ENCODE measurements at regions not wholly inside any gene's neighbourhood (a gene's known extent, or its start where the extent isn't known, plus 50 kb on each side); places are given as distances from the start of the nearest gene placed in this dataset.

DNA sequence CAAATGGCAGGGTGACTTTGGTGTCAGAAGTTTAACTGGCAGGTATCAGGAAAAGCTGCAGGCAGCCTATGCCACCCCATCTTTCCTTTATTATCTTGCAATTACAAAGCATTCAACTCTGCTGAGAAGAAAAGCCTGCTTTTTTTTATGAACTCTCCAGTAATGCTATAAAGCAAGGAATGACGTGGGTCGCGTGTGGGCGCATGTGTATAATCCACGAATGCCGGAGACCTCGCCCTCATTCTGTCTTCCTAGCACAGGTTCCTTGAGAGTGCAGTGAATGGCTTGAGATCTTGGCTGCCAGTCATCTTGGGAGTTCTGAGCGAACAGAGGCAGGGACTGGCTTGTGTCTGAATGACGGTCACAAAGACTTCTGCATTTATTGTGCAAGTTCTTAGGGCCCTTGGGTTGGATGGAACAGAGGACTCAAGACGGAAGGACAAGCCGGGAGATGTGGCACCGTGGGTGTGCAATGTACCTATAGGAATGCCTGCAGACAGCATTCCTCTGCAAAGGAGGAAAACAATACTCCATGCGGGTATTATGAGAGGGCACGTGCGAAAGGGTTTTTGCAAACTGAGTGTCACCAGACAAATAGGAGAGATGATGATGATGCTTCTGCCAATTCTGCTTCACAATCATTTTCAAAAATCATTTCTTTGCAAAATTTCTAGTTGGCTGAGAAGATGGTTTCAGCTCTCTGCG lies 96.1 kb upstream of the ELAC2 start:
- no peaks in the 10 kb centered on the region for H4K20me1 ChIP-seq (ENCODE audit: control insufficient read depth, extremely low read depth, insufficient read depth, low read length)
- no peaks in the 10 kb centered on the region for H3K9me3 ChIP-seq (ENCODE audit: control insufficient read depth, insufficient read depth, low read depth, low read length)
- H2AFZ ChIP-seq (ENCODE audit: low read length), result no peak overlapping the region
- DNase-seq (ENCODE audit: low read depth in 2 of 2), result no peak
- H3K4me2 ChIP-seq (ENCODE audit: extremely low read depth, insufficient read depth, low read length), result no peak overlapping the region
- H3K4me3 ChIP-seq (replicated peaks in 1 of 4; ENCODE audit: control extremely low read depth in 1 of 4, insufficient read depth in 1 of 4, low read depth in 3 of 4, low read length in 4 of 4), result no peak overlapping the region
- H3K79me2 ChIP-seq (ENCODE audit: control insufficient read depth, insufficient read depth, low read length), result no peaks in the 10 kb centered on the region
- no peak overlapping the region for H3K9ac ChIP-seq (ENCODE audit: insufficient read depth, low read length)
- H3K4me1 ChIP-seq (ENCODE audit: control insufficient read depth, extremely low read depth, insufficient read depth, low read length), result no peaks in the 10 kb centered on the region
- H3K27ac ChIP-seq (ENCODE audit: insufficient read depth, low read length), result no peak overlapping the region
- no peak for TF ChIP-seq EZH2 (IDR thresholded peaks at IDR 0.05; ENCODE audit: low read length, missing control alignments)
- TF ChIP-seq, protein P1, sequence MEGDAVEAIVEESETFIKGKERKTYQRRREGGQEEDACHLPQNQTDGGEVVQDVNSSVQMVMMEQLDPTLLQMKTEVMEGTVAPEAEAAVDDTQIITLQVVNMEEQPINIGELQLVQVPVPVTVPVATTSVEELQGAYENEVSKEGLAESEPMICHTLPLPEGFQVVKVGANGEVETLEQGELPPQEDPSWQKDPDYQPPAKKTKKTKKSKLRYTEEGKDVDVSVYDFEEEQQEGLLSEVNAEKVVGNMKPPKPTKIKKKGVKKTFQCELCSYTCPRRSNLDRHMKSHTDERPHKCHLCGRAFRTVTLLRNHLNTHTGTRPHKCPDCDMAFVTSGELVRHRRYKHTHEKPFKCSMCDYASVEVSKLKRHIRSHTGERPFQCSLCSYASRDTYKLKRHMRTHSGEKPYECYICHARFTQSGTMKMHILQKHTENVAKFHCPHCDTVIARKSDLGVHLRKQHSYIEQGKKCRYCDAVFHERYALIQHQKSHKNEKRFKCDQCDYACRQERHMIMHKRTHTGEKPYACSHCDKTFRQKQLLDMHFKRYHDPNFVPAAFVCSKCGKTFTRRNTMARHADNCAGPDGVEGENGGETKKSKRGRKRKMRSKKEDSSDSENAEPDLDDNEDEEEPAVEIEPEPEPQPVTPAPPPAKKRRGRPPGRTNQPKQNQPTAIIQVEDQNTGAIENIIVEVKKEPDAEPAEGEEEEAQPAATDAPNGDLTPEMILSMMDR (conservative IDR thresholded peaks at IDR 0.05 in 1 of 2, IDR thresholded peaks at IDR 0.05 in 1 of 2; ENCODE audit: low read depth in 1 of 2, low read length in 2 of 2), result no peak
- no peaks in the 10 kb centered on the region for H3K36me3 ChIP-seq (ENCODE audit: control insufficient read depth, insufficient read depth, low read length)
- H3K27me3 ChIP-seq (ENCODE audit: control insufficient read depth, insufficient read depth, low read length), result no peaks in the 10 kb centered on the region

DNA sequence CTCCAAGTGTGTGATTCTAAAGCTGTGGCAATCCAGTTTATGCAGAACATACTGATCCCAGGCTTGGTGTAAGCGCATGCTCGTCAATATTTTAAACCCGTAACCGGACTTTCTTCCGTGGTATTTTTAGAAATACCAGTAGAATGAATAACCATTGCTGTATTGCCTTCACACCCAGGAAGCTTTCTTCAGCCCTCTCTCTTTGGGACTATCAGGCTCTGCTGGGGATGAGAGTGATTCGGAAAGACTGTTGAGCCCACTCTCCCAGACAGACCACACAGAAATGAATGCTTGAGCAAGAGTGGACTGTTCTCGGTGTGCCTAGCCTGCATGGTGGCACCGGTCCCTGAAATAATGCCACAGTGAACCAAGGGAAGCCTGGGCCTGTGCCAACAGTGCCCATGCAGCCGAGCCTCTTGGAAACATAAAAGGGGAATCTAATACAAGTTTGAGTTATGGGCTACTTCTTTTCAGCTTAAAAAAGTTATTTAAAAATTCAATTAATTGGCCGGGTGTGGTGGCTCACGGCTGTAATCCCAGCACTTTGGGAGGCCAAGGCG lies 89.9 kb upstream of the ELAC2 start:
- no peak for DNase-seq (ENCODE audit: low read depth in 2 of 2)
- Histone ChIP-seq H3K9me3 (ENCODE audit: control insufficient read depth, insufficient read depth, low read depth, low read length) (no peaks in the 10 kb centered on the region), H3K27ac (ENCODE audit: insufficient read depth, low read length) (no peak overlapping the region), H3K4me2 (ENCODE audit: extremely low read depth, insufficient read depth, low read length) (no peak overlapping the region), H3K79me2 (ENCODE audit: control insufficient read depth, insufficient read depth, low read length) (no peaks in the 10 kb centered on the region), H3K9ac (ENCODE audit: insufficient read depth, low read length) (no peak overlapping the region), H3K4me3 (replicated peaks in 1 of 4; ENCODE audit: control extremely low read depth in 1 of 4, insufficient read depth in 1 of 4, low read depth in 3 of 4, low read length in 4 of 4) (no peak overlapping the region), H3K4me1 (ENCODE audit: control insufficient read depth, extremely low read depth, insufficient read depth, low read length) (no peaks in the 10 kb centered on the region), H4K20me1 (ENCODE audit: control insufficient read depth, extremely low read depth, insufficient read depth, low read length) (no peaks in the 10 kb centered on the region), H2AFZ (ENCODE audit: low read length) (no peak overlapping the region), H3K27me3 (ENCODE audit: control insufficient read depth, insufficient read depth, low read length) (no peaks in the 10 kb centered on the region), H3K36me3 (ENCODE audit: control insufficient read depth, insufficient read depth, low read length) (no peaks in the 10 kb centered on the region)
- TF ChIP-seq, protein P1 (conservative IDR thresholded peaks at IDR 0.05 in 1 of 2, IDR thresholded peaks at IDR 0.05 in 1 of 2; ENCODE audit: low read depth in 1 of 2, low read length in 2 of 2), result no peak
- TF ChIP-seq EZH2 (IDR thresholded peaks at IDR 0.05; ENCODE audit: low read length, missing control alignments), result no peak

DNA sequence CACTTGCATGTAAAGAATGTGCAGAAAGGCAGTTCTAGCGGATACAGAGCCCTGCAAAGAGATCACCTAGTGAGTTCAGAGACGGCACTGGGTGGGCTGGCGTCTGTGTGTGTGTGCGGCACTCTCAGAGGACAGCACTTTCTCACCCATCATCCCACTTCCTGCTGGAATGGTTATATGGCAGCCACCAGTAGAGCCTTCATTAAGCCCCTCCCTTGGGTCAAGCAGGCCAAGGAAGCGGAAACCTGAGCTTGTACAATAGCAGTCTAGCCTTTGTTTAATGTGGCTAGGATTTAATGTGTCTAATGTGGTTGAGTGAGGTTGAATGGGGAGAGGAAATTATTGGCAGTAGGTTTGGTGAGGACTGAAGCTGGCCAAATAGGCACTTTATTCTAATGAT lies 88.3 kb upstream of the ELAC2 start:
- no peaks in the 10 kb centered on the region for H3K4me1 ChIP-seq (ENCODE audit: control insufficient read depth, extremely low read depth, insufficient read depth, low read length)
- H3K36me3 ChIP-seq (ENCODE audit: control insufficient read depth, insufficient read depth, low read length), result no peaks in the 10 kb centered on the region
- TF ChIP-seq EZH2 (IDR thresholded peaks at IDR 0.05; ENCODE audit: low read length, missing control alignments), result no peak
- TF ChIP-seq, protein P1 (conservative IDR thresholded peaks at IDR 0.05 in 1 of 2, IDR thresholded peaks at IDR 0.05 in 1 of 2; ENCODE audit: low read depth in 1 of 2, low read length in 2 of 2), result no peak
- no peak overlapping the region for H3K4me2 ChIP-seq (ENCODE audit: extremely low read depth, insufficient read depth, low read length)
- no peaks in the 10 kb centered on the region for H3K9me3 ChIP-seq (ENCODE audit: control insufficient read depth, insufficient read depth, low read depth, low read length)
- no peak for DNase-seq (ENCODE audit: low read depth in 2 of 2)
- no peaks in the 10 kb centered on the region for H3K27me3 ChIP-seq (ENCODE audit: control insufficient read depth, insufficient read depth, low read length)
- no peak overlapping the region for H2AFZ ChIP-seq (ENCODE audit: low read length)
- H4K20me1 ChIP-seq (ENCODE audit: control insufficient read depth, extremely low read depth, insufficient read depth, low read length), result no peaks in the 10 kb centered on the region
- no peak overlapping the region for H3K27ac ChIP-seq (ENCODE audit: insufficient read depth, low read length)
- no peak overlapping the region for H3K4me3 ChIP-seq (replicated peaks in 1 of 4; ENCODE audit: control extremely low read depth in 1 of 4, insufficient read depth in 1 of 4, low read depth in 3 of 4, low read length in 4 of 4)
- no peak overlapping the region for H3K9ac ChIP-seq (ENCODE audit: insufficient read depth, low read length)
- H3K79me2 ChIP-seq (ENCODE audit: control insufficient read depth, insufficient read depth, low read length), result no peaks in the 10 kb centered on the region

Measured in fibroblast of lung (primary cell).